Astrocyte of the spinal cord (primary cell): ENCODE measurements at regions not wholly inside any gene's neighbourhood (a gene's known extent, or its start where the extent isn't known, plus 50 kb on each side); places are given as distances from the start of the nearest gene placed in this dataset.

Source experiments
- DNase-seq: peaks from one replicate; pipeline ENCODE4 v3.0.0; 2011; ENCODE audit warnings: low read depth, low spot score
- H3K4me3 ChIP-seq: 2 replicates; pipeline ENCODE4 v1.5.1; 2011; ENCODE audit warnings: low read depth, mild to moderate bottlenecking, low read length, moderate library complexity
- in situ Hi-C: cut with HindIII; loops from 2 replicates; pipeline ENCODE4 v1.10.0; 2017; ENCODE audit warnings: low sequenced_read_pairs
- TF ChIP-seq, protein P1 (sequence below): IDR thresholded peaks from 2 replicates; pipeline ENCODE4 v1.5.1; 2012; ENCODE audit warnings: low read depth, mild to moderate bottlenecking, low read length, inconsistent platforms

DNA sequence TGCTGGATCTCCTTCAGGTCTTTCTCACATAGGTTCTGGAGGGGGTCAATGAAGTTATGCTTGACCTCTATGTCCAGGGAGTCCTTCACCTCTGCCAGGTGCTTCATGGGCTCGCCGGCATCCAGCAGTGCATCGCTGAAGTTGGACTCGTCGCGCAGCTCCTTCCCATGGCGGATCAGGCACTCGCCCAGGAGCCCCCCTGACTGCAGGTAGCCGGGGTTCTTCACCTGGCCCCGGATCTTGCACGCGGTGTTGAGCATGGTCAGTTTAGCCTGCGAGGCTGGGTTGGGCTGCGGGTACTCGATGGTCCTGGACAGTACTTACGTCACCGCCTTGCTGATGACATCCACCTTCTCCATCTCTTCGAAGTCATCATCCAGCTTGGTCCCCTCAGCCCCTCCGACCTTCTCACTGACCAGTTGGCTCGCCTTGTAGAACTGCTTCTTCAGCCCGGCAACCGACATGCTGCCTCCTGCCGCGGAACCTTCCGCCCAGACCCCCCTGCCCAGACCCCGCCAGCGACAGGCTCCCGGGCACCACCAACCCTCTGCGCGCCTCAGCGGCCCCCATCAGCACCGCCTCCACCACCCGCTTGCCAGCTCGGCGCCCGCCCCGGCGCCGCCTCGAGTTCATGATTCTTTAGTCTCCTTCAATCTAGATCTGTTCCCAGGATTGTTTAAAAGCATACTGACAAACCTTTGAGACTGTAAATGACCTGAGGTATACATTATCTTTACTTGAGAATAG lies 99.8 kb downstream of the KPNA2 start:
- DNase-seq: no peak
- in situ Hi-C loops: no loop called here
- TF ChIP-seq, protein P1, sequence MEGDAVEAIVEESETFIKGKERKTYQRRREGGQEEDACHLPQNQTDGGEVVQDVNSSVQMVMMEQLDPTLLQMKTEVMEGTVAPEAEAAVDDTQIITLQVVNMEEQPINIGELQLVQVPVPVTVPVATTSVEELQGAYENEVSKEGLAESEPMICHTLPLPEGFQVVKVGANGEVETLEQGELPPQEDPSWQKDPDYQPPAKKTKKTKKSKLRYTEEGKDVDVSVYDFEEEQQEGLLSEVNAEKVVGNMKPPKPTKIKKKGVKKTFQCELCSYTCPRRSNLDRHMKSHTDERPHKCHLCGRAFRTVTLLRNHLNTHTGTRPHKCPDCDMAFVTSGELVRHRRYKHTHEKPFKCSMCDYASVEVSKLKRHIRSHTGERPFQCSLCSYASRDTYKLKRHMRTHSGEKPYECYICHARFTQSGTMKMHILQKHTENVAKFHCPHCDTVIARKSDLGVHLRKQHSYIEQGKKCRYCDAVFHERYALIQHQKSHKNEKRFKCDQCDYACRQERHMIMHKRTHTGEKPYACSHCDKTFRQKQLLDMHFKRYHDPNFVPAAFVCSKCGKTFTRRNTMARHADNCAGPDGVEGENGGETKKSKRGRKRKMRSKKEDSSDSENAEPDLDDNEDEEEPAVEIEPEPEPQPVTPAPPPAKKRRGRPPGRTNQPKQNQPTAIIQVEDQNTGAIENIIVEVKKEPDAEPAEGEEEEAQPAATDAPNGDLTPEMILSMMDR: no peak
- no peak overlapping the region for H3K4me3 ChIP-seq

- no peak for DNase-seq
- H3K4me3 ChIP-seq: no peak overlapping the region
- in situ Hi-C loops: no loop called here
- TF ChIP-seq, protein P1: no peak
Measured at GRCh38 chr17:68141050-68141449, 105.5 kb downstream of the KPNA2 start.

GRCh38 chr17:68142595-68142994 lies 105.2 kb upstream of the AMZ2 start:
- TF ChIP-seq, protein P1: no peak
- H3K4me3 ChIP-seq: no peak overlapping the region
- DNase-seq: no peak
- in situ Hi-C loops: no loop called here

GRCh38 chr17:68143425-68143824 lies 104.4 kb upstream of the AMZ2 start:
- in situ Hi-C loops: no loop called here
- no peak for DNase-seq

DNA sequence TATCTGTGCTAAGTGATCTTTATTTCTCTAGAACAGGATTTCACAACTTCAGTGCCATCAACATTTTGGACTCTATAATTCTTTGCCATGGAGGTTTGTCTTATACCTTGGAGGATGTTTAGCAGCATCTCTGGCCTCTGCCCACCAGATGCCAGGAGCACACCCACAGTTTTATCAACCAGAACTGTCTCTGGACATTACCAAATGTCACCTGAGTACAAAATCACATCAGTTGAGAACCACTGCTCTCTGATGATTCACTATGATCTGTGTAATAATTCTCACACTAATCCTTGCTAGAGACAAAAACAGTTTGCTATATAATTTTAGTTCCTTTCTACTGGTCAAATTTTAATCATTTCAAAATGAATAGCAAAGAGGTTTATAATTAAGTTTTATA lies 102.8 kb upstream of the AMZ2 start:
- in situ Hi-C loops: no loop called here
- TF ChIP-seq, protein P1: no peak
- no peak overlapping the region for H3K4me3 ChIP-seq
- no peak for DNase-seq

More at GRCh38 chr17:68143425-68143824, 104.4 kb upstream of the AMZ2 start:
- TF ChIP-seq, protein P1: no peak
- no peak overlapping the region for H3K4me3 ChIP-seq

GRCh38 chr17:68148936-68149335 lies 98.9 kb upstream of the AMZ2 start:
- in situ Hi-C loops: no loop called here
- no peak overlapping the region for H3K4me3 ChIP-seq
- DNase-seq: no peak
- TF ChIP-seq, protein P1: no peak

DNA sequence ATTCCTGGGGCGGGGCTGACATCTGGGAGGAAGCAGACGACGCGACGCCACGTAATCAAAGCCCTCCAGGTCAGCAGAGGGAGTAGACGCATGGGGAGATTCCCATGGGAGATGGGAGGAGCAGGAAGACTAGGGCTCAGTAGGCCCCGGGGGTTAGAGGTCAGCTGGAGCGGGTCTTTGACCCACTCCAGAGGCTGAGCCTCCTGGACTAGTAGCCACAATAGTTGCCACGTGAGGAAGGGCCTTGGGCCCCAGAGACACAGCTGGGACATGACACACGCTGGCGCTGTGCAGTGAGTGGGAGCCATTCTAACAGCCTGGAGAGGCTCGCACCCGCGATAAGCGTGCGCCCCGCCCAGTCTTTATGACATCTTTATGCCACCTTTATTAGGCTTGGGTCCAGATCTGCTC lies 95.7 kb upstream of the AMZ2 start:
- H3K4me3 ChIP-seq: no peak overlapping the region
- in situ Hi-C loops: no loop called here
- DNase-seq: no peak
- TF ChIP-seq, protein P1: no peak
